DMS114 treated with DMSO at 0.1 percent for 48 hours (cell line): ENCODE measurements at regions not wholly inside any gene's neighbourhood (a gene's known extent, or its start where the extent isn't known, plus 50 kb on each side); places are given as distances from the start of the nearest gene placed in this dataset.
"Not testable (repeated sequence)": the region's sequence is repeated elsewhere in the genome, so short reads cannot be mapped to it uniquely, and the experiment has no call there.

ENCODE experiments used
- DNase-seq: peaks from one replicate; lab custom pipeline; 2025; ENCODE audit not compliant: unreplicated experiment; lab: John Stamatoyannopoulos, UW

DNA sequence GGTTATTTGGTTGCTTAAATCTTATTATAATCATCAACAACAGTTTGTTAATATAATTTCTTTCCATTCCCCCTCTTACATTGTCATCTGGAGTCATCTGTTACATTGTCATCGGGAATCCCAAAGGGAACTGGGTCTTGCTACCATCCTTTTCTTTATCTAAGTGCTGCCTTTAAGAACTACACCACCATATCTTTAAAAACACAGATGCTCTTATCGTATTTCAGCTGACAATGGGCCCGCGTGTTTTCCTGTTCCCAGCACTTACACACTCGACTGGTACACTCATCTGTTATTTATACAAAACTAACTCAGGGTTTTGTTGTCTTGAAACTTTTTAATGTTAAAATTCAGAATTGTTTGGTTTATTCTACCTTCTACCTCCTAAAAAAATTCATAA, 256.2 kb upstream of the MGMT start:
- no peak for DNase-seq

DNA sequence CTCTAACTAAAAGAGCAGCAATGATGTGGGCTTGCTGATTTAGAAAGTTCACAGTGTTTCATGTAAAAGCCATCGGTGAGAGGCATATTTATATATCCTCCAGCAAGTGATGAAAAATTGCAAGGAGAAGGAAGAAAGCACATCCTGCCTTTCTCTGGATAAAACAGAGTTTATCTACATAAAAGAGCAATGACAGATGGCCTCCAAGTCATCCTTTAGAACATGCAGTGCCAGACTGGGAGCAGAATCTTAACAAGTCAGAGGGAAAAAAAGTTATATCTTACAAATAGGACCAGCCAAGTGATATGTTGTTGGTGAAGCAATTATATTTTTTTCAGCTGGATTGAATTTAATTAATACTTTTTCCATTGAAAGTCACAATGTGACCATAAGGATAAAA, 253.8 kb upstream of the MGMT start:
- DNase-seq, result no peak

- not testable (repeated sequence) for DNase-seq
Observed at GRCh38 chr10:129213996-129214395, 253.0 kb upstream of the MGMT start.

DNA sequence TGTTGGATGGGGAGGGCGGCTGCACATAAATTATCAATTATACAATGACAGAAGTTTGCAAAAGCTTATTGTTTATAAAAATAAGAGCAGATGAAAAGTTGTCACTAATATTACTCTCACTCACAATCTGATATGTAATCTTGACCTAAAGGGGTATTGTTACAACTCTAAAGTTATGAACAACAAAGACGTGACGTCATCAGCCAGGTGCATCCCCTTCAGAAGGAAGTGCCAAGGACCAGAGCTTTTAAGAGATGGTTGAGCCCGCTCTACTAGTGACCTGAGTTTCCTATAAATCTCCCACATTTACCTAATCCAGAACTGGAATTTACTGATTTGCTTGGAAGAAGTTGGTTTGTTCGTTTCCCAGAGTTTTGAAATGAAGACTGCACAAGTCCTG, 247.7 kb upstream of the MGMT start:
- DNase-seq, result no peak

- DNase-seq, result no peak
Observed at GRCh38 chr10:129222436-129222835, 244.6 kb upstream of the MGMT start.

- no peak for DNase-seq
Observed at GRCh38 chr10:129223363-129223762, 243.7 kb upstream of the MGMT start.

DNA sequence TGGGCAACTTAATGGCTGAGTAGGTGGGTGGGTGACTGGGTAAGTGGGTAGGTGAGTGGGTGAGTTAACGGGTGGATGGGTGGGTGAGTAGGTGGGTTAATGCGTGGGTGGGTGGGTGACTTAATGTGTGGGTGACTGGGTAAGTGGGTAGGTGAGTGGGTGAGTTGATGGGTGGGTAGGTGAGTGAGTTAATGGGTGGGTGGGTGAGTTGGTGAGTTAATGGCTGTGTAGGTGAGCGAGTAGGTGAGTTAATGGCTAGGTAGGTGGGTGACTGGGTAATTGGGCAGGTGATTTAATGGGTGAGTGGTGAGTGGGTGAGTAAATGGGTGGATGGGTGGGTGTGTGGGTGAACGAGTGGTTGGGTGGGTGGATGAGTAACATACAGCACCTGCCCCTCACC, 243.0 kb upstream of the MGMT start:
- no peak for DNase-seq

GRCh38 chr10:129231821-129232220, 235.2 kb upstream of the MGMT start:
- DNase-seq, result no peak

GRCh38 chr10:129233351-129234148, 233.5 kb upstream of the MGMT start:
- DNase-seq, result no peak

DNA sequence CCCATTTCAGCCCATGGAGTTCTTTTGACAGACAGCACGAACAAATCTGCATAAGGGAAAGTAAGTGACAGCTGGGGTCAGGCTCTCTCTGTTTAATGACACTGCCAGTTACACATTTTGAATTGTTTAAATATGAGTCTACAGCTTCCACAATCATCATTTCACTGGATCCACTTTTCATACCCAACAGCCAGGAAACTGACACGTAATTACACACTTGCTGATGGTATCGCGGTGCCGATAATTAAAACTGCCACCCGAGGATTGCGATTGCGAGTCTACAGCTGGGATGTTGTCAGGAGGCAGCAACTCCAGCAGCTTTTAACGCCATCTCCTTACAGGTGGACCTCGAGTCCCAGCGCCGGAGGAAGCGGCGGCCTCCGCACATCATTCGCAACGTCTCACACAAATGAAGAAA, 230.8 kb upstream of the MGMT start:
- no peak for DNase-seq

DNA sequence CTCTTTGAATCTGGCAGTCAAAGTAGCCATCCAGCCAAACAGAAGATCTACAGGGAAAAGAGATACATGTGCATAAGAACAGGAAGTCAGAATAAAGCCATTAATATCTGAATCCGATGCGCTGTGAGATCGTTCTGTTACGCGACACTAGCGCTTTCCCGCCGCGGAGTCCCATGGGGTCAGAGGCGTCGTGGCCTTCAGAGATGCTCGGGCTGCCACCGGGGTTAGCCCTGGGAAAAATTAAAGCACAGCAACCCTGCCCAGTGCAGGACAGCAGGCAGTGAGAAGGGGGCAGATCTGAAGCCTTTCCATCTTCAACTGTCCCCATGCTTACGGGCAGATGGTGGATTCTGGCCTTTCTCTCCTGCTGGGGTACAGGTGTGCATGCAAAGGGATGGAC, 225.6 kb upstream of the MGMT start:
- DNase-seq, result no peak

GRCh38 chr10:129244298-129244697, 222.7 kb upstream of the MGMT start:
- DNase-seq, result no peak

- no peak for DNase-seq
Observed at GRCh38 chr10:129244757-129245156, 222.3 kb upstream of the MGMT start.

GRCh38 chr10:129253161-129253864, 213.7 kb upstream of the MGMT start:
- DNase-seq, result no peak

DNA sequence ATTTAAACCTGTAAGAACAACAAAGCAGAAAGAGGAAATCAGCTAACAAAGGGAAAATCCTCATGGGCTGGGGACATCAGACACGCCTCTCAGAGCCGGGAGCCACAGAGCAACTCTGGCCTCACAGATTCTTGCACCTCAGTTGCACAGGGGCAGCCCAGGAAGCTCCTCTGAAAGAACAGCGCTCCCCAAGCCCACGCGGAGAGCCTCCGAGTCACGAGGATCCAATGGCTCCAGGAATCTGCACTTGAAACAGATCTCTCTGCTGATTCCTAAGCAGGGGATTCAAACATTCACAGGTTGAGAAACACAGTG, 213.2 kb upstream of the MGMT start:
- no peak for DNase-seq

DNA sequence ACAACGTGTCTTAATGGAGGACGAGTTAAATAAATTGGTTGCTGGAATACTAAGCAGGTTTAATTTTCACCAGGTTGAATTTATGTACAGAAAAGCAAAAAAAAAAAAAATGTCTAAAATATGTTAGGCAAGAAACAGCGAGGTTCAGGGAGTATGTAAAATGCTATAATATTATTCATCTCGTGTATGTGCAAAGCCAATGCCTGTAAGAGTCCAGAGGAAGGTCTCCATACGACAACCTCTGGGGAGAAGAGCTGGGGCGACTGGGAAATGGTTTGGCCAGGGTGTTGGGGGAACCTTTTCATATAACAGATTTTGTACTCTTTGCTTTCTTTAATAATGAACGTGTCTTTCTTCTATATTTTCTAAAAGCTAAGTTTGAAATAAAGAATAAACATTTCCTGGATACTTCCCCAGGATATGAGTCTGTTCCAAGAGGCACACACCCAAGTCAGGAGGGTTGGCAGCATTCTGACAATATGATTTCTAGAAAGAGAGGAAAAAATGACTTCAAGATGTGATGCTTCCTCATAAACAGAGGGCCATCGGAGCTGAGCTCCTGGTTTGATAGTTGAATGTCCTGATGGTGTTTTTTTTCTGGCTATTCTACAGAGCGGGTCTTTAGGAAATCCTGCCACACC, 208.6 kb upstream of the MGMT start:
- no peak for DNase-seq

GRCh38 chr10:129259128-129259815, 207.8 kb upstream of the MGMT start:
- no peak for DNase-seq

- DNase-seq, result no peak
Observed at GRCh38 chr10:129272176-129272575, 194.9 kb upstream of the MGMT start.

- no peak for DNase-seq
Observed at GRCh38 chr10:129272866-129273650, 194.0 kb upstream of the MGMT start.

GRCh38 chr10:129273860-129274259, 193.2 kb upstream of the MGMT start:
- no peak for DNase-seq
